ENCODE measurements at regions not wholly inside any gene's neighbourhood (a gene's known extent, or its start where the extent isn't known, plus 50 kb on each side); places are given as distances from the start of the nearest gene placed in this dataset.

GRCh38 chr6:156434795-156435190 is 342.4 kb upstream of the ARID1B start:
- TF ChIP-seq CTCF (IDR thresholded peaks at IDR 0.05) (no peak), POLR2A (IDR thresholded peaks at IDR 0.05) (no peak)

All from suprapubic skin (tissue), 3 donors.